HCT116 (cell line): ENCODE measurements at regions not wholly inside any gene's neighbourhood (a gene's known extent, or its start where the extent isn't known, plus 50 kb on each side); places are given as distances from the start of the nearest gene placed in this dataset.

Experiments
- ATF3 ChIP-seq: IDR thresholded peaks from 2 replicates; pipeline ENCODE4 v1.6.1; 2012
- CTCF ChIP-seq, 3 experiments: fragments of 200-600 bp in 1 of 3; sonication (generic) in 1 of 3; IDR thresholded peaks in 2 of 3; conservative IDR thresholded peaks in 1 of 3; 2 replicates each; pipeline ENCODE4 v1.5.1; 2012 to 2017; ENCODE audit warnings: low read depth in 2 of 3, low read length in 2 of 3, antibody characterized with exemption in 1 of 3, borderline replicate concordance in 1 of 3, control low read depth in 1 of 3, mild to moderate bottlenecking in 1 of 3, mixed read lengths in 1 of 3, mixed run types in 1 of 3, moderate library complexity in 1 of 3; ENCODE audit not compliant: insufficient read depth in 1 of 3
- EZH2 ChIP-seq: fragments of 200-600 bp; sonication (generic); IDR thresholded peaks from 2 replicates; pipeline ENCODE4 v1.6.1; 2017; ENCODE audit warnings: antibody characterized with exemption, mixed run types
- EZH2phosphoT487 ChIP-seq: fragments of 200-600 bp; IDR thresholded peaks from 2 replicates; pipeline ENCODE4 v1.6.1; 2018; ENCODE audit warnings: antibody characterized with exemption, borderline replicate concordance
- MAX ChIP-seq: IDR thresholded peaks from 2 replicates; pipeline ENCODE4 v1.6.1; 2012
- POLR2A ChIP-seq: IDR thresholded peaks from 2 replicates; pipeline ENCODE4 v1.7.0; 2011; ENCODE audit warnings: borderline replicate concordance; ENCODE audit not compliant: insufficient read depth, insufficient read length; ENCODE audit errors: extremely low read depth
- POLR2AphosphoS5 ChIP-seq: IDR thresholded peaks from 2 replicates; pipeline ENCODE4 v1.6.1; 2011; ENCODE audit warnings: mild to moderate bottlenecking, low read depth, low read length, moderate library complexity
- RAD21 ChIP-seq: IDR thresholded peaks from 2 replicates; pipeline ENCODE4 v1.6.1; 2012; ENCODE audit warnings: low read depth, mild to moderate bottlenecking
- SP1 ChIP-seq: IDR thresholded peaks from 2 replicates; pipeline ENCODE4 v1.6.1; 2012; ENCODE audit warnings: low read depth
- SRF ChIP-seq: IDR thresholded peaks from 2 replicates; pipeline ENCODE4 v1.6.1; 2012; ENCODE audit warnings: low read depth
- TCF7L2 ChIP-seq: IDR thresholded peaks from 2 replicates; pipeline ENCODE4 v1.7.0; 2011; ENCODE audit warnings: borderline replicate concordance, inconsistent platforms; ENCODE audit not compliant: insufficient read depth, insufficient read length; ENCODE audit errors: extremely low read depth
- ZBTB33 ChIP-seq: IDR thresholded peaks from 2 replicates; pipeline ENCODE4 v1.6.1; 2011; ENCODE audit warnings: mild to moderate bottlenecking, low read length, moderate library complexity; ENCODE audit not compliant: insufficient replicate concordance; ENCODE audit errors: extremely low read depth
- ZNF274 ChIP-seq: fragments of 200-500 bp; sonication (Bioruptor generic); IDR thresholded peaks from 2 replicates; pipeline ENCODE4 v1.6.1; 2014; ENCODE audit warnings: mild to moderate bottlenecking, low read depth, low read length, inconsistent platforms
- TF ChIP-seq, protein P1 (sequence below): IDR thresholded peaks from 2 replicates; pipeline ENCODE4 v1.6.1; 2012; ENCODE audit warnings: low read depth

DNA sequence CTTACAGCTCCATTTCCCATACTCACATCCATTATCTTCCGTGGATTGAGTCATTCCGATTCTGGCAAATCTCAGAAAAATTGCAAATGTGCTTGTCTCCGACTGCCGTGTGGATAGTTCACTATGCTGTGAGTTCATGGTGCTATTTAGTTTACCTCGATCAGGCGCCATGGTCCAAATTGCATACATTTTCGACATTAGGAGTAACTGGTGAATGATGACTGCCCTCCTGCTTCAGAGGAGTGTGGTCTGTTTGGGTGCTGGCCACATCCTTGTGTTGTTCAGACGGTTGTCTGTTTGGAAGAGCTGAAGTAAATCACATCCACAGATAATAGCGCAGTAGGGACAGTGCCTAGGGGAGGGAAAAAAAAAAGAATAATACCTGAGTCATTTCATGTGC lies 439.5 kb downstream of the ZNF516 start:
- TF ChIP-seq CTCF (IDR thresholded peaks at IDR 0.05 in 2 of 3, conservative IDR thresholded peaks at IDR 0.05 in 1 of 3; ENCODE audit: borderline replicate concordance in 1 of 3, insufficient read depth in 1 of 3, low read depth in 2 of 3, low read length in 2 of 3) (no peak), TCF7L2 (no peak), POLR2A (no peak), EZH2 (no peak), EZH2phosphoT487 (no peak), POLR2AphosphoS5 (no peak), SP1 (no peak), MAX (no peak), ZNF274 (no peak), RAD21 (no peak), ATF3 (no peak), ZBTB33 (no peak), SRF (no peak)
- TF ChIP-seq, protein P1, sequence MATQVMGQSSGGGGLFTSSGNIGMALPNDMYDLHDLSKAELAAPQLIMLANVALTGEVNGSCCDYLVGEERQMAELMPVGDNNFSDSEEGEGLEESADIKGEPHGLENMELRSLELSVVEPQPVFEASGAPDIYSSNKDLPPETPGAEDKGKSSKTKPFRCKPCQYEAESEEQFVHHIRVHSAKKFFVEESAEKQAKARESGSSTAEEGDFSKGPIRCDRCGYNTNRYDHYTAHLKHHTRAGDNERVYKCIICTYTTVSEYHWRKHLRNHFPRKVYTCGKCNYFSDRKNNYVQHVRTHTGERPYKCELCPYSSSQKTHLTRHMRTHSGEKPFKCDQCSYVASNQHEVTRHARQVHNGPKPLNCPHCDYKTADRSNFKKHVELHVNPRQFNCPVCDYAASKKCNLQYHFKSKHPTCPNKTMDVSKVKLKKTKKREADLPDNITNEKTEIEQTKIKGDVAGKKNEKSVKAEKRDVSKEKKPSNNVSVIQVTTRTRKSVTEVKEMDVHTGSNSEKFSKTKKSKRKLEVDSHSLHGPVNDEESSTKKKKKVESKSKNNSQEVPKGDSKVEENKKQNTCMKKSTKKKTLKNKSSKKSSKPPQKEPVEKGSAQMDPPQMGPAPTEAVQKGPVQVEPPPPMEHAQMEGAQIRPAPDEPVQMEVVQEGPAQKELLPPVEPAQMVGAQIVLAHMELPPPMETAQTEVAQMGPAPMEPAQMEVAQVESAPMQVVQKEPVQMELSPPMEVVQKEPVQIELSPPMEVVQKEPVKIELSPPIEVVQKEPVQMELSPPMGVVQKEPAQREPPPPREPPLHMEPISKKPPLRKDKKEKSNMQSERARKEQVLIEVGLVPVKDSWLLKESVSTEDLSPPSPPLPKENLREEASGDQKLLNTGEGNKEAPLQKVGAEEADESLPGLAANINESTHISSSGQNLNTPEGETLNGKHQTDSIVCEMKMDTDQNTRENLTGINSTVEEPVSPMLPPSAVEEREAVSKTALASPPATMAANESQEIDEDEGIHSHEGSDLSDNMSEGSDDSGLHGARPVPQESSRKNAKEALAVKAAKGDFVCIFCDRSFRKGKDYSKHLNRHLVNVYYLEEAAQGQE: no peak
